Spleen (tissue), 7 donors: ENCODE measurements at regions not wholly inside any gene's neighbourhood (a gene's known extent, or its start where the extent isn't known, plus 50 kb on each side); places are given as distances from the start of the nearest gene placed in this dataset.

Experiments
- CTCF ChIP-seq, 11 experiments: fragments of 200-600 bp in 7 of 11; fragments of 450-650 bp in 4 of 11; sonication (generic) in 4 of 11; IDR thresholded peaks in 8 of 11; conservative IDR thresholded peaks in 3 of 11; 1 replicate in 7 of 11; 2 replicates in 4 of 11; pipeline versions ENCODE4 v1.4.0 to v1.8.0; 2016 to 2021; ENCODE audit warnings: antibody characterized with exemption in 11 of 11, inconsistent platforms in 4 of 11, mild to moderate bottlenecking in 1 of 11
- POLR2A ChIP-seq, 3 donors: fragments of 450-650 bp; IDR thresholded peaks; one replicate each; pipeline ENCODE4 v1.5.1; 2017; ENCODE audit warnings: antibody characterized with exemption in 3 of 3, mild to moderate bottlenecking in 1 of 3
- POLR2AphosphoS5 ChIP-seq, 3 donors: sonication (generic); formaldehyde crosslinking; IDR thresholded peaks; one replicate each; pipeline ENCODE4 v1.5.1; 2017; ENCODE audit warnings: antibody characterized with exemption in 3 of 3
- donor health status: DM: no; HTN: no; CAD: no; lungs with moderate emphysema.
- donor health status: DM: no; HTN: no; CAD: no.
- donor health status: DM: no; HTN: no; CAD: no.

GRCh38 chr10:89904755-89905154 lies 203.4 kb downstream of the KIF20B start:
- no peak for TF ChIP-seq POLR2A (IDR thresholded peaks at IDR 0.05)
- TF ChIP-seq CTCF (IDR thresholded peaks at IDR 0.05 in 8 of 11, conservative IDR thresholded peaks at IDR 0.05 in 3 of 11), result no peak
- no peak for TF ChIP-seq POLR2AphosphoS5 (IDR thresholded peaks at IDR 0.05)
